CD1c-positive myeloid dendritic cell (primary cell): ENCODE measurements at regions not wholly inside any gene's neighbourhood (a gene's known extent, or its start where the extent isn't known, plus 50 kb on each side); places are given as distances from the start of the nearest gene placed in this dataset.

ENCODE experiments used
- DNase-seq: peaks from one replicate; pipeline ENCODE4 v3.0.0-alpha.2; 2016; ENCODE audit errors: extremely low spot score

GRCh38 chr11:131299598-131300438, 70.6 kb upstream of the NTM start:
- DNase-seq: no peak

GRCh38 chr11:131300439-131300717, 70.0 kb upstream of the NTM start:
- no peak for DNase-seq

GRCh38 chr11:131301306-131301705, 69.1 kb upstream of the NTM start:
- DNase-seq: no peak

GRCh38 chr11:131302836-131303235, 67.6 kb upstream of the NTM start:
- no peak for DNase-seq

- no peak for DNase-seq
Observed at GRCh38 chr11:131303611-131304119, 66.8 kb upstream of the NTM start.

GRCh38 chr11:131305005-131305404, 65.4 kb upstream of the NTM start:
- DNase-seq: no peak

- no peak for DNase-seq
Observed at GRCh38 chr11:131307506-131307905, 62.9 kb upstream of the NTM start.

- DNase-seq: no peak
Observed at GRCh38 chr11:131309776-131310175, 60.6 kb upstream of the NTM start.

- DNase-seq: no peak
Observed at GRCh38 chr11:131311776-131312514, 58.5 kb upstream of the NTM start.
